ENCODE measurements at regions not wholly inside any gene's neighbourhood (a gene's known extent, or its start where the extent isn't known, plus 50 kb on each side); places are given as distances from the start of the nearest gene placed in this dataset.

- no peaks in the 10 kb centered on the region for H3K4me1 ChIP-seq (ENCODE audit: insufficient read depth, low read length, poor library complexity, severe bottlenecking)
Measured at GRCh38 chr14:71309756-71310155, 402.5 kb downstream of the PCNX1 start.

GRCh38 chr14:71311061-71311460, 403.8 kb downstream of the PCNX1 start:
- Histone ChIP-seq H2AFZ (ENCODE audit: low read length) (no peak overlapping the region), H3K36me3 (ENCODE audit: insufficient read depth, low read length) (no peaks in the 10 kb centered on the region), H3K4me3 (ENCODE audit: low read depth, low read length, poor library complexity, severe bottlenecking) (no peak overlapping the region), H3K4me2 (ENCODE audit: low read length) (no peak overlapping the region), H3K27ac (ENCODE audit: low read depth, low read length, poor library complexity, severe bottlenecking) (no peak overlapping the region), H4K20me1 (ENCODE audit: insufficient read depth, low read length) (no peaks in the 10 kb centered on the region), H3K9me3 (ENCODE audit: low read length) (no peaks in the 10 kb centered on the region), H3K9me2 (ENCODE audit: insufficient read depth, low read length) (no peaks in the 10 kb centered on the region), H3K79me2 (ENCODE audit: insufficient read depth, low read depth, low read length) (no peaks in the 10 kb centered on the region), H3K4me1 (ENCODE audit: insufficient read depth, low read length, poor library complexity, severe bottlenecking) (no peaks in the 10 kb centered on the region)
- TF ChIP-seq EZH2phosphoT487 (IDR thresholded peaks at IDR 0.05; ENCODE audit: borderline replicate concordance, low read depth, low read length) (no peak), CTCF (conservative IDR thresholded peaks at IDR 0.05; ENCODE audit: low read length) (no peak)
- ChIA-PET POLR2A (interaction anchor here (0.7 kb wide), 1 partner anchor 1270 kb away, joined by 3 read pairs; no protein-coding TSS in a partner anchor), CTCF (ENCODE audit: unreplicated experiment) (no interaction called here)
- no TSS peak for BruUV-seq (replicated peaks)
- DNase-seq (ENCODE audit: low spot score): no peak
- intact Hi-C loops (cut with micrococcal nuclease; ENCODE audit: unreplicated experiment): no loop called here

More at GRCh38 chr14:71309756-71310155, 402.5 kb downstream of the PCNX1 start:
- H4K20me1 ChIP-seq (ENCODE audit: insufficient read depth, low read length): no peaks in the 10 kb centered on the region
- no peaks in the 10 kb centered on the region for H3K36me3 ChIP-seq (ENCODE audit: insufficient read depth, low read length)
- no peak overlapping the region for H3K27ac ChIP-seq (ENCODE audit: low read depth, low read length, poor library complexity, severe bottlenecking)
- no peaks in the 10 kb centered on the region for H3K9me2 ChIP-seq (ENCODE audit: insufficient read depth, low read length)
- CTCF ChIA-PET (ENCODE audit: unreplicated experiment): no interaction called here
- intact Hi-C loops (cut with micrococcal nuclease; ENCODE audit: unreplicated experiment): no loop called here
- TF ChIP-seq CTCF (conservative IDR thresholded peaks at IDR 0.05; ENCODE audit: low read length) (peak; percentile 47), EZH2phosphoT487 (IDR thresholded peaks at IDR 0.05; ENCODE audit: borderline replicate concordance, low read depth, low read length) (no peak)
- no peak for DNase-seq (ENCODE audit: low spot score)
- H3K4me3 ChIP-seq (ENCODE audit: low read depth, low read length, poor library complexity, severe bottlenecking): no peak overlapping the region
- BruUV-seq (replicated peaks): no TSS peak
- H3K79me2 ChIP-seq (ENCODE audit: insufficient read depth, low read depth, low read length): no peaks in the 10 kb centered on the region
- no peak overlapping the region for H2AFZ ChIP-seq (ENCODE audit: low read length)
- H3K9me3 ChIP-seq (ENCODE audit: low read length): no peaks in the 10 kb centered on the region
- POLR2A ChIA-PET: interaction anchor here (0.6 kb wide), 1 partner anchor 11 kb away, joined by 3 read pairs; the partner anchor contains the start of gene SIPA1L1
- no peak overlapping the region for H3K4me2 ChIP-seq (ENCODE audit: low read length)

GRCh38 chr14:71314717-71315116, 407.5 kb downstream of the PCNX1 start:
- no peaks in the 10 kb centered on the region for H3K9me3 ChIP-seq (ENCODE audit: low read length)
- H2AFZ ChIP-seq (ENCODE audit: low read length): no peak overlapping the region
- no peaks in the 10 kb centered on the region for H4K20me1 ChIP-seq (ENCODE audit: insufficient read depth, low read length)
- CTCF ChIA-PET (ENCODE audit: unreplicated experiment): no interaction called here
- H3K4me1 ChIP-seq (ENCODE audit: insufficient read depth, low read length, poor library complexity, severe bottlenecking): peaks cover 5% of the 10 kb centered on the region
- no TSS peak for BruUV-seq (replicated peaks)
- TF ChIP-seq EZH2phosphoT487 (IDR thresholded peaks at IDR 0.05; ENCODE audit: borderline replicate concordance, low read depth, low read length): no peak
- TF ChIP-seq CTCF (conservative IDR thresholded peaks at IDR 0.05; ENCODE audit: low read length): 0 out of 2 replicates have a peak, but pooled peaks have one; percentile 17
- no peaks in the 10 kb centered on the region for H3K9me2 ChIP-seq (ENCODE audit: insufficient read depth, low read length)
- intact Hi-C loops (cut with micrococcal nuclease; ENCODE audit: unreplicated experiment): no loop called here
- no peaks in the 10 kb centered on the region for H3K79me2 ChIP-seq (ENCODE audit: insufficient read depth, low read depth, low read length)
- H3K4me2 ChIP-seq (ENCODE audit: low read length): no peak overlapping the region
- H3K27ac ChIP-seq (ENCODE audit: low read depth, low read length, poor library complexity, severe bottlenecking): no peak overlapping the region
- POLR2A ChIA-PET: interaction anchor here (0.6 kb wide), 2 partner anchors 450 to 1449 kb away, joined by 3 to 6 read pairs; no protein-coding TSS in a partner anchor
- H3K36me3 ChIP-seq (ENCODE audit: insufficient read depth, low read length): no peaks in the 10 kb centered on the region
- H3K4me3 ChIP-seq (ENCODE audit: low read depth, low read length, poor library complexity, severe bottlenecking): no peak overlapping the region
- DNase-seq (ENCODE audit: low spot score): no peak
